ENCODE measurements at regions not wholly inside any gene's neighbourhood (a gene's known extent, or its start where the extent isn't known, plus 50 kb on each side); places are given as distances from the start of the nearest gene placed in this dataset.
A peak's percentile ranks its signal among the peaks of the same experiment; 100 is the strongest.
"Not testable (repeated sequence)": the region's sequence is repeated elsewhere in the genome, so short reads cannot be mapped to it uniquely, and the experiment has no call there.

GRCh38 chr1:189606047-189606446, 871.6 kb downstream of the BRINP3 start:
- no peak for DNase-seq

- DNase-seq: no peak
These were observed 870.7 kb downstream of the BRINP3 start for GRCh38 chr1:189606795-189607476.

DNA sequence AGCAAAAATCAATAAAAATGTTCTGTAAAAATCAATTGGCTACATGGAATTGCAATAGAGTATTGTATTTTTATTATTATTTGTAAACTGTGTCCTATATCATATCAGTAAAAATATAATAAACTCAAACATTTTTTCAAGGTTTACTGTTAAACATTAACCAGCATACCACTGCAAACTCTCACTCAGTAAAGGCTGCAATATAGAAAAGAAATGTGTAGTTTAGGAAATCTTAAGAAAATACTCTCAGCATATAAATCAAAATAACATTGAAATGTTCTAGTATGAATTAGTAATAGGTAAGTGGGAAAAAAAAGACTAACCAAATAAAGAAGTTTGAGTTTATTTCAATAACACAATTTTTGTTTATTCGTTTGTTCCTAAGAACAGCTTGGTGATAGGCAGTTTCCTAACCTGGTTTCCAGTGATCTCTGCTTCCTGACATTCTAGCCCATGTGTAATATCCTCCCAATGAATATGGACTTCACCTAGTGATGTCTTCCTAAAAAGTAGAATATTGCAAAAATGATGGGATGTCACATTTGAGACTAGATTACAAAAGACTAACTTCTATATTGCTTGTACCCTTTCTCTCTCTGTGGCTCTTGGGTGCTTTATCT, 870.1 kb downstream of the BRINP3 start:
- no peak for DNase-seq

DNA sequence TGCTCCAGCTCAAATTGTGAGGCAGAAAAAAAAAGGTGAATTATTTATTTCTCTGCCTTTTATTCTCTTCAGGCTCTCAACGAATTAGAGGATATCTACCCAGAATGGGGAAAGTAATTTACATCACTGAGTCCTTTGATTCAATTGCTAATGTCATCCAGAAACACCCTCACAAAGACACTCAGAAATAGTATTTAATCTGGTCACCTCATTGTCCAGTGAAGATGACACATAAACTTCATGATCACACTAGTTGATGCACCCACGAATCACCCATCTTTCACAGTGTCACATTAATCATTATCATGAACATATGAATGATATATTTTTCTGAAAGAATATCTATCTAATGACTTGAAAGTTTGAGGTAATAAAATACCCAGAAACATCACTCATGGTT, 868.5 kb downstream of the BRINP3 start:
- DNase-seq: no peak

DNA sequence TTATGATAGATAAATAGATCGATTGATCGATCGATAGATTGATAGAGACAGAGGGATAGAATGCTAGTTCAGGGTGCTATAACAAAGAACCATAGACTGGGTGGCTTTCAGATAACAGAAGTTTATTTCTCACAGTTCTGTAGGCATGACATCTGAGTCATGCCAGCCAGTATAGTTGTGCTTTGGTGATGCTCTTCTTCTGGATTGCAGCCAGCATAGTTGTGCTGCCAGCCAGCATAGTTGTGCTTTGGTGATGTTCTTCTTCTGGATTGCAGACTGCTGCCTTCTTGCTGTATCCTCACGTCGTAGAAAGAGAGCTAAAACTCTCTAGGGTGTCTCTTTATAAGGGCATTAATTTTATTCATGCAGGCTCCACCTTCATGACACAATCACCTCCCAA, 860.8 kb downstream of the BRINP3 start:
- DNase-seq: peak; percentile 12

- DNase-seq: no peak
These were observed 857.9 kb downstream of the BRINP3 start for GRCh38 chr1:189619682-189620332.

- no peak for DNase-seq
These were observed 857.2 kb downstream of the BRINP3 start for GRCh38 chr1:189620471-189620870.

GRCh38 chr1:189623336-189623735, 854.3 kb downstream of the BRINP3 start:
- DNase-seq: no peak

- no peak for DNase-seq
These were observed 850.2 kb downstream of the BRINP3 start for GRCh38 chr1:189627427-189627826.

GRCh38 chr1:189628857-189629256, 848.8 kb downstream of the BRINP3 start:
- no peak for DNase-seq

GRCh38 chr1:189633658-189634057, 844.0 kb downstream of the BRINP3 start:
- no peak for DNase-seq

DNA sequence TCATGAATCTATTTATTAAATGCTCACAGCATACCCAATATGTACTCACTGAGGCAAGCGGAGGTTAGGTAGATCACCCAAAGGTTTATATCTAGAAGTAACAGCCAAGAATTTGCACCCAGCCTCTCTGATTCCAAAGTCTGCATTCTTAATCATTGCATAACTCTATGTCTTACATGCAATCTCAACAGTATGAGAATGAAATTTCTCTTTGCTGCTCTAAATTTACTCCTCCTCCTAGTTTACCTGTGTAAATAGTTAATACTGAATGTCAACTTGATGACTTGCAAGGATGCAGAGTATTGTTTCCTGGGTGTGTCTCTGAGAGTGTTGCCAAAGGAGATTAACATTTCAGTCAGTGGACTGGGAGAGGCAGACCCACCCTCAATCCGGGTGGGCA, 840.6 kb downstream of the BRINP3 start:
- no peak for DNase-seq

DNA sequence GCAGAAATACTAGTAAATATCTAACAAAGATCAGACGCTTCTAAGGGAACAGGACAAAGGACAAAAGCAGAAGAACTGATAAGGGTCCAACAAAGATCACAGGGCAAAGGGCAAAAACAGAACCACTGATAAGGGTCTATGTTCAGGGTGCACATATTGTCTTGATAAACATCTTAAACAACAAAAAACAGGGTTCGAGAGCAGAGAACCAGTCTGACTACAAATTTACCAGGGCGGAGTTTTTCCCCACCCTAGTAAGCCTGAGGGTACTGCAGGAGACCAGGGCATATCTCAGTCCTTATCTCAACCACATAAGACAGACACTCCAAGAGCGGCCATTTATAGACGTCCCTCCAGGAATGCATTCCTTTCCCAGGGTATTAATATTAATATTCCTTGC, 833.5 kb downstream of the BRINP3 start:
- not testable (repeated sequence) for DNase-seq

DNA sequence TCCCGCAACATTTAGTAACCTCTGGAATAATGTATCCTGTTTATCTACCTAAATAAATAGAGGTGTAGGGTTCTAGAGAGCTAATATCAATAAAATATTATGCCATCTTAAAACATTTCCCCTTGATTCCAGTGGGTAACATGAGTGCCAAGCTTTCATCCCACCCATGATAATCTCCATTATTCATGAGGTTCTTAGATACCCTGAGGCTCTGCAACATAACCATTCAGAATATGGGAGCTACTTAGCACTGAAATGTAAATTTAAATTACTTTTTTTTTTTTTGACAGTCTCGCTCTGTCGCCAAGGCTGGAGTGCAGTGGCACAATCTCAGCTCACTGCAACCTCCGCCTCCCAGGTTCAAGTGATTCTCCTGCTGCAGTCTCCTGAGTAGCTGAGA, 832.7 kb downstream of the BRINP3 start:
- no peak for DNase-seq

- no peak for DNase-seq
These were observed 831.6 kb downstream of the BRINP3 start for GRCh38 chr1:189646066-189646465.

- no peak for DNase-seq
These were observed 822.8 kb downstream of the BRINP3 start for GRCh38 chr1:189654906-189655305.

GRCh38 chr1:189656628-189657530, 820.8 kb downstream of the BRINP3 start:
- DNase-seq: no peak

DNA sequence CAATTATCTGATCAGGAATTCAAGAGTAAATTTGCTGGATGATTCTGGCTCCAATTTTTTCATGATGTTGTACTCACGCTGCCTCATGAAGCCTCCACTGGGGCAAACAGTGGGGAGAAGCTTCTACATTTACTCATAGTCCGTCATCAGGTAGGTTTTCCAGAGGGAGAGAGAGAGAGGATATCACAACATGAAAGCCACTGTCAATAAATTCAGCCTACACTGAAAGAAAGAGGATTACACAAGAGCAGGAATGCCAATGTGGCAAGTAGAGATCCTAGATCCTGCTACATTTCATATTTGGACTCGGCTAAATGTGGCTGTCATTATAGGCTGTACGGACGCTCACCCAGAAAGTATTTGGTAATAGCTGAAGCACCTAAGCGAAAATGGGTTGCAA, 819.9 kb downstream of the BRINP3 start:
- DNase-seq: no peak

GRCh38 chr1:189658381-189658780, 819.3 kb downstream of the BRINP3 start:
- DNase-seq: no peak

GRCh38 chr1:189659731-189660130, 817.9 kb downstream of the BRINP3 start:
- no peak for DNase-seq

DNA sequence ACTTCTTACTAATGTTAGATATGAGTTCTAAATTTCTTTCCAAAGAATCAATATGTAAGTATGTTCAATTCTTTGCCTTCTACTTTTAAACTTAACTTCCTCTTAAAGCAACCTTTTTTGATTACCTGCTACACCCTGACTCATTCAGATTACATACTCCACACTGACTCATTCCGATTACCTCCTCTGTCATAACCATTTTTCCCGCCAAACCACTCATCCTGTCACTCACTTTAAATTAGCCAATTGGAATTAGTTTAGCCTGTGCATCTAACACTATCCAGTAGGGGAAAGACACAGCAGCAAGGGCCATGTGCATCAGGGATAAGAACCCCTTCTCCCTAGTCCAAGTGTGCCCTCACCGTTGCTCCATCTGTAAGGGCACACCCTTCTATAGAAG, 815.5 kb downstream of the BRINP3 start:
- no peak for DNase-seq

DNA sequence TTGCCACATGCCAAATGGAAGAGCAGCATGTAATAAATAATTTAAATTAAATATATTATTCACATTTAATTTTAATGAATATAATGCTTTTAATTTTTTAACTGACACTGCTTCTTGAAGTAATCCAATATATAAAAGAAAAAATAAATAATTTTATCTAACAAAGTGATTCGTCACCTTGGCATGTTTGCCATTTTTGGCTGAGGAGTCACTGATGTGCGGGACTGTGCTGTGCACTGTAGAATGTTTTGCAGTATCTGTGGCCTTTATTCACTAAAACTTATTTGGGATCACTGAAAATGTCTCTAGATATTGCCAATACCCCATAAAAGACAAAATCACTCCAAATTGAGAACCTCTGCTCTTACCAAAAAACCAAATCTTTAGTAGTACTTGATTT, 807.8 kb downstream of the BRINP3 start:
- no peak for DNase-seq

DNA sequence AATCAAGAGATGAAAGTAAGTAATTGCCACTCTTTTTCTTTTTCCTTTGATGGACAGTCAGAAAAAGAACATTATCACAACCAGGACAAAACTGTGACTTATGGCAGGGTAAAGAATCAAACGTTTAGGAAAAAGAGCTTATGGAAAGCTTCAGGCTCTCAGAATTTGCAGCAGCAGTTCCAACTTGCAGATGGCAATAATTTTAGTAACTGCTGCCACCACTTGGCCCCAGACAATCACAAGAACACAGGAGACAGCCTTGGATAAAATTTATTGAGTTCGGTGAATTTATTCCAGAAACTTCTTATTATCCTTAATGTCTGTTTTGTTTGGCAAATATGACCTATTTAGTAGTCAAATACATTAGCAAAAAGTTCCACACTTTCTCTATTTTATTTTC, 804.4 kb downstream of the BRINP3 start:
- no peak for DNase-seq
